Psoas muscle (tissue), 7 donors: ENCODE measurements at regions not wholly inside any gene's neighbourhood (a gene's known extent, or its start where the extent isn't known, plus 50 kb on each side); places are given as distances from the start of the nearest gene placed in this dataset.
A peak's percentile ranks its signal among the peaks of the same experiment; 100 is the strongest.
"Not testable (repeated sequence)": the region's sequence is repeated elsewhere in the genome, so short reads cannot be mapped to it uniquely, and the experiment has no call there.

Source experiments
- ATAC-seq, 4 donors: fragments of 200-7000 bp; cut with Tn5 transposase; one replicate each; pipeline ENCODE4 v1.9.1; 2020; ENCODE audit warnings: moderate library complexity in 3 of 4, mild to moderate bottlenecking in 2 of 4
- DNase-seq, 2 donors: peaks; one replicate each; pipeline ENCODE4 v3.0.0-alpha.2; 2020
- H3K27ac ChIP-seq: fragments of 200-600 bp; one replicate; pipeline ENCODE4 v1.8.0; 2022
- H3K27me3 ChIP-seq, 3 donors: fragments of 200-600 bp in 1 of 3; one replicate each; pipeline versions ENCODE4 v1.6.1 to v1.8.0; 2013 to 2022; ENCODE audit warnings: low read length in 2 of 3, mild to moderate bottlenecking in 2 of 3, moderate library complexity in 1 of 3; ENCODE audit not compliant: insufficient read depth in 3 of 3
- H3K36me3 ChIP-seq, 2 donors: fragments of 200-600 bp in 1 of 2; one replicate each; pipeline versions ENCODE4 v1.6.1 to v1.8.0; 2013 to 2022; ENCODE audit warnings: low read depth in 1 of 2, mild to moderate bottlenecking in 1 of 2, moderate library complexity in 1 of 2; ENCODE audit not compliant: insufficient read depth in 1 of 2
- H3K4me1 ChIP-seq: fragments of 200-600 bp; one replicate; pipeline ENCODE4 v1.8.0; 2022
- H3K4me3 ChIP-seq: fragments of 200-600 bp; one replicate; pipeline ENCODE4 v1.8.0; 2022; ENCODE audit warnings: mild to moderate bottlenecking
- H3K9me3 ChIP-seq: fragments of 200-600 bp; one replicate; pipeline ENCODE4 v1.8.0; 2022
- CTCF ChIP-seq: fragments of 200-600 bp; IDR thresholded peaks from one replicate; pipeline ENCODE4 v1.8.0; 2022; ENCODE audit warnings: antibody characterized with exemption
- WGBS, 3 donors: extraction: QIAGEN DNeasy Blood & Tissue Kit; methylation state at CpG; one replicate each; pipeline versions ENCODE4 v1.1.6 to v1.1.7; 2013; 5-methylcytosine and 5-hydroxymethylcytosine counted together
- intact Hi-C, 2 donors: fragments of 100-400 bp; cut with DNase I; formaldehyde crosslinking; loops; one replicate each; pipeline versions ENCODE4 v1.11.0 to v1.14.2; 2022
- donor health status: healthy with polysubstance abuse.
- donor health status: DM: no; HTN: no; CAD: no; lungs with moderate emphysema.
- donor health status: Bipolar disorder and iron deficiency.
- donor health status: healthy.
- donor health status: DM: yes; HTN: yes; CAD: no.
- donor health status: DM: no; HTN: no; CAD: no.
- donor health status: DM: yes; HTN: yes; CAD: no.

DNA sequence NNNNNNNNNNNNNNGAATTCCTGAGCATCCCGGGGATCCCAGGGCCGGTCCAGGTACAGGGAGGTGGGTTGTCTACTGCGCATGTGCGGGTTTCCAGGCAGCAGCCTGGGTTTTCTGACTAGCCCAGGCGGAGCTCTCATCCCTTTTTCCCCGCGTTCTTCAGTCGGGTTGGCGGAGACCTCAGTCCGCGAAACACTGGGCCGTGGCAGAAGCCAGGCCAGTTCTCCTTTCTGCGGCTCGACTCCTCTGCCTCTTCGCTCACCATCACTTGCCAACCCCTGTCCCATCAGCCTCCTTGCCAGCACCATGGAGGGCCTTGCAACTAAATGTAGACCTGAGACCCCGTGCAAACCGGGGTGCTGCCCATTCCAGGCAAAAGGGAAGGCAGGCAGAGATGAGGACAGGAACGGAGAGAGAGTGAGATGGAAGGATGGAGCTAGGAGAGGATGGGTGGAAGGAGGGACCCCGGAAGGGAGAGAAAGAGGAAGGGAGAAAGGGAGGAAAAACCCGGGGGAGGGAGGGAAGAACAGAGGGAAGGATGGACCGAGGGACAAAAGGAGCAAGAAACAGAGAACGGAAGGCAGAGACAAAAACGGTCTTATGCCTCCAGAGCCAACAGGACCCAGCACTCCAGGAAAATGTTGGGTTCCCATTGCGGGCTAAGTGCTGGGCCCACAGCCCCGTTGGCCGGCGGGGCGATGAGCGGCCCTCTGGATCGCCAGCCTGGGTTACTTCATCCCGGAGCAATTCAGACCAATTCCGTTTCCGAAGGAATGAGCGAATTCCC, 445.4 kb upstream of the DEFB115 start:
- Histone ChIP-seq H3K4me3 (no peak overlapping the region), H3K9me3 (no peaks in the 10 kb centered on the region), H3K27me3 (peaks cover 0 to 2% (median 0%) of the 10 kb centered on the region in 3 donors), H3K36me3 (no peaks in the 10 kb centered on the region), H3K4me1 (no peaks in the 10 kb centered on the region), H3K27ac (no peak overlapping the region)
- DNase-seq: peak in 1 of 2 donors; percentile 61
- intact Hi-C loops: no loop called here
- no peak for TF ChIP-seq CTCF
- 49 to 71% (median 64%) methylated on average over 34 of the region's 34 CpGs for WGBS, 3 donors
- no peak for ATAC-seq

GRCh38 chr20:30812739-30813411, 444.6 kb upstream of the DEFB115 start:
- H3K36me3 ChIP-seq: no peaks in the 10 kb centered on the region
- H3K27ac ChIP-seq: no peak overlapping the region
- peaks cover 0 to 2% (median 0%) of the 10 kb centered on the region in 3 donors for H3K27me3 ChIP-seq
- DNase-seq (no peak), ATAC-seq (no peak)
- H3K9me3 ChIP-seq: no peaks in the 10 kb centered on the region
- TF ChIP-seq CTCF: no peak
- WGBS, 3 donors: 65 to 75% (median 75%) methylated on average over 27 of the region's 27 CpGs
- intact Hi-C loops: no loop called here
- no peak overlapping the region for H3K4me3 ChIP-seq
- no peaks in the 10 kb centered on the region for H3K4me1 ChIP-seq

GRCh38 chr20:30813412-30814311, 443.8 kb upstream of the DEFB115 start:
- H3K27ac ChIP-seq, intact Hi-C loops, H3K4me3 ChIP-seq, H3K36me3 ChIP-seq, H3K4me1 ChIP-seq, H3K9me3 ChIP-seq, H3K27me3 ChIP-seq: not testable (repeated sequence)
- DNase-seq: peak; percentile 38 to 65
- peak in 2 of 4 donors; percentile 23 to 40 for ATAC-seq
- 61 to 82% (median 81%) methylated on average over 53 of the region's 53 CpGs for WGBS, 3 donors

DNA sequence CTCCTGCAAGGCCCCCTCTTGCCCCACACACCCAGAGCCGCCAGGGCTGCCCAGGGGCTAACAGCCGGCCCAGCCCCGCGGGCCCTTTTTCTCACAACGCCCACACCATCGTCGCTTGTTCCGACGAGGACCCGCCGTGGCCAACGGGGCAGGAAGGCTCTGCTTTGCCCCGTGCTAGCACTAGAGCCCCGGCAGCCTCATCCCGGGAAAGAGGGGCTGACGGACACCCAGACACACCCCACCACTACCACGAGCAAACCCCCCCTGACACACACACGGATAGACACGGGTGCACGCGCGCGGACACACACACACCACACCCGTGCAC, 443.2 kb upstream of the DEFB115 start:
- H3K36me3 ChIP-seq, ATAC-seq, H3K9me3 ChIP-seq, DNase-seq, H3K4me1 ChIP-seq, intact Hi-C loops, H3K27ac ChIP-seq, H3K27me3 ChIP-seq, H3K4me3 ChIP-seq: not testable (repeated sequence)
- WGBS, 3 donors: 60 to 75% (median 75%) methylated on average over 24 of the region's 24 CpGs

GRCh38 chr20:30815027-30815576, 442.4 kb upstream of the DEFB115 start:
- DNase-seq (peak in 1 of 2 donors; percentile 64), ATAC-seq (peak in 1 of 4 donors; percentile 27)
- H3K27me3 ChIP-seq, H3K4me3 ChIP-seq, H3K4me1 ChIP-seq, H3K36me3 ChIP-seq, H3K27ac ChIP-seq, intact Hi-C loops, H3K9me3 ChIP-seq: not testable (repeated sequence)
- 69 to 74% (median 70%) methylated on average over 13 of the region's 13 CpGs for WGBS, 3 donors
